GM12891 (cell line): ENCODE measurements at regions not wholly inside any gene's neighbourhood (a gene's known extent, or its start where the extent isn't known, plus 50 kb on each side); places are given as distances from the start of the nearest gene placed in this dataset.

Experiments
- POLR2A ChIP-seq: IDR thresholded peaks from 2 replicates; pipeline ENCODE4 v1.6.1; 2011; ENCODE audit warnings: low read depth, low read length, control low read depth
- TAF1 ChIP-seq: IDR thresholded peaks from 2 replicates; pipeline ENCODE4 v1.6.1; 2011; ENCODE audit warnings: low read depth, low read length, control low read depth

GRCh38 chr14:46057799-46058198 is 593.8 kb downstream of the RPL10L start:
- TF ChIP-seq TAF1, result no peak
- TF ChIP-seq POLR2A, result no peak
